ENCODE measurements at regions not wholly inside any gene's neighbourhood (a gene's known extent, or its start where the extent isn't known, plus 50 kb on each side); places are given as distances from the start of the nearest gene placed in this dataset.
A peak's percentile ranks its signal among the peaks of the same experiment; 100 is the strongest.

- no peak for TF ChIP-seq PBX2 (CRISPR knock-in tag; IDR thresholded peaks at IDR 0.05; ENCODE audit: low read depth)
- no peak for TF ChIP-seq PBX2 (tag; conservative IDR thresholded peaks at IDR 0.05; ENCODE audit: low read depth)
- no peak for TF ChIP-seq ZNF274 (IDR thresholded peaks at IDR 0.05; ENCODE audit: borderline replicate concordance, low read depth, low read length)
- TF ChIP-seq FOXP4 (CRISPR knock-in tag; IDR thresholded peaks at IDR 0.05; ENCODE audit: borderline replicate concordance), result no peak
- TF ChIP-seq CTCF (IDR thresholded peaks at IDR 0.05 in 2 of 3, conservative IDR thresholded peaks at IDR 0.05 in 1 of 3; ENCODE audit: insufficient read depth in 2 of 3, low read depth in 1 of 3, low read length in 3 of 3), result peak; percentile 46 to 57 (median 51)
- TF ChIP-seq RBM22 (IDR thresholded peaks at IDR 0.05; ENCODE audit: low read depth, low read length, poor library complexity, severe bottlenecking), result no peak
- no peak for TF ChIP-seq RCOR1 (IDR thresholded peaks at IDR 0.05; ENCODE audit: borderline replicate concordance in 1 of 2, low read depth in 2 of 2, low read length in 2 of 2)
- no peak for TF ChIP-seq CBFB (CRISPR knock-in tag; IDR thresholded peaks at IDR 0.05)
- TF ChIP-seq CREB5 (CRISPR knock-in tag; IDR thresholded peaks at IDR 0.05), result no peak
- peak in 1 of 3 experiments; percentile 18 for TF ChIP-seq YY1 (IDR thresholded peaks at IDR 0.05; ENCODE audit: borderline replicate concordance in 1 of 3, control insufficient read depth in 1 of 3, extremely low read depth in 1 of 3, insufficient read depth in 3 of 3, insufficient read length in 1 of 3, insufficient replicate concordance in 2 of 3, low read depth in 1 of 3, low read length in 2 of 3)
- no peak for TF ChIP-seq FOXK2 (conservative IDR thresholded peaks at IDR 0.05 in 1 of 2, IDR thresholded peaks at IDR 0.05 in 1 of 2; ENCODE audit: low read depth in 2 of 2)
- TF ChIP-seq MXI1 (IDR thresholded peaks at IDR 0.05; ENCODE audit: low read depth, low read length), result no peak
- TF ChIP-seq TFAP4 (CRISPR knock-in tag; IDR thresholded peaks at IDR 0.05; ENCODE audit: borderline replicate concordance), result peak; percentile 63; the same call in 1 of the 2 replicates
Observed at GRCh38 chr5:176178789-176179188, 59.4 kb upstream of the SIMC1 start.
